ENCODE measurements at regions not wholly inside any gene's neighbourhood (a gene's known extent, or its start where the extent isn't known, plus 50 kb on each side); places are given as distances from the start of the nearest gene placed in this dataset.

- H3K4me3 Mint-ChIP-seq, result no peak overlapping the region
- H3K36me3 Mint-ChIP-seq (ENCODE audit: low read depth), result no peaks in the 10 kb centered on the region
- no peak for DNase-seq (ENCODE audit: low spot score)
- no peaks in the 10 kb centered on the region for H3K9me3 Mint-ChIP-seq
- no peaks in the 10 kb centered on the region for H3K27me3 Mint-ChIP-seq (ENCODE audit: low read depth)
- H3K4me1 Mint-ChIP-seq (ENCODE audit: low read depth), result no peaks in the 10 kb centered on the region
- H3K27ac Mint-ChIP-seq, result no peak overlapping the region
Measured at GRCh38 chr5:164052536-164053093, 547.2 kb downstream of the MAT2B start.

- Mint-ChIP-seq H3K4me3 (no peak overlapping the region), H3K27ac (no peak overlapping the region), H3K36me3 (ENCODE audit: low read depth) (no peaks in the 10 kb centered on the region), H3K27me3 (ENCODE audit: low read depth) (no peaks in the 10 kb centered on the region), H3K4me1 (ENCODE audit: low read depth) (no peaks in the 10 kb centered on the region), H3K9me3 (no peaks in the 10 kb centered on the region)
- no peak for DNase-seq (ENCODE audit: low spot score)
Measured at GRCh38 chr5:164053123-164053522, 547.7 kb downstream of the MAT2B start.

GRCh38 chr5:164054461-164054860 lies 549.0 kb downstream of the MAT2B start:
- no peak for DNase-seq (ENCODE audit: low spot score)
- Mint-ChIP-seq H3K27ac (no peak overlapping the region), H3K9me3 (no peaks in the 10 kb centered on the region), H3K4me1 (ENCODE audit: low read depth) (no peaks in the 10 kb centered on the region), H3K27me3 (ENCODE audit: low read depth) (no peaks in the 10 kb centered on the region), H3K4me3 (no peak overlapping the region), H3K36me3 (ENCODE audit: low read depth) (no peaks in the 10 kb centered on the region)

GRCh38 chr5:164057121-164057520 lies 551.7 kb downstream of the MAT2B start:
- Mint-ChIP-seq H3K27me3 (ENCODE audit: low read depth) (no peaks in the 10 kb centered on the region), H3K4me1 (ENCODE audit: low read depth) (no peaks in the 10 kb centered on the region), H3K4me3 (no peak overlapping the region), H3K27ac (no peak overlapping the region), H3K36me3 (ENCODE audit: low read depth) (no peaks in the 10 kb centered on the region), H3K9me3 (no peaks in the 10 kb centered on the region)
- DNase-seq (ENCODE audit: low spot score), result no peak

GRCh38 chr5:164058621-164059020 lies 553.2 kb downstream of the MAT2B start:
- no peak for DNase-seq (ENCODE audit: low spot score)
- Mint-ChIP-seq H3K36me3 (ENCODE audit: low read depth) (no peaks in the 10 kb centered on the region), H3K9me3 (no peaks in the 10 kb centered on the region), H3K27me3 (ENCODE audit: low read depth) (no peaks in the 10 kb centered on the region), H3K4me1 (ENCODE audit: low read depth) (no peaks in the 10 kb centered on the region), H3K4me3 (no peak overlapping the region), H3K27ac (no peak overlapping the region)

GRCh38 chr5:164059471-164059870 lies 554.1 kb downstream of the MAT2B start:
- Mint-ChIP-seq H3K36me3 (ENCODE audit: low read depth) (no peaks in the 10 kb centered on the region), H3K9me3 (no peaks in the 10 kb centered on the region), H3K4me3 (no peak overlapping the region), H3K27ac (no peak overlapping the region), H3K4me1 (ENCODE audit: low read depth) (no peaks in the 10 kb centered on the region), H3K27me3 (ENCODE audit: low read depth) (no peaks in the 10 kb centered on the region)
- no peak for DNase-seq (ENCODE audit: low spot score)

- H3K9me3 Mint-ChIP-seq, result no peaks in the 10 kb centered on the region
- no peak overlapping the region for H3K4me3 Mint-ChIP-seq
- H3K36me3 Mint-ChIP-seq (ENCODE audit: low read depth), result no peaks in the 10 kb centered on the region
- no peak overlapping the region for H3K27ac Mint-ChIP-seq
- no peaks in the 10 kb centered on the region for H3K4me1 Mint-ChIP-seq (ENCODE audit: low read depth)
- no peak for DNase-seq (ENCODE audit: low spot score)
- H3K27me3 Mint-ChIP-seq (ENCODE audit: low read depth), result no peaks in the 10 kb centered on the region
Measured at GRCh38 chr5:164060786-164061355, 555.5 kb downstream of the MAT2B start.

- no peaks in the 10 kb centered on the region for H3K4me1 Mint-ChIP-seq (ENCODE audit: low read depth)
- no peaks in the 10 kb centered on the region for H3K27me3 Mint-ChIP-seq (ENCODE audit: low read depth)
- no peak overlapping the region for H3K4me3 Mint-ChIP-seq
- H3K9me3 Mint-ChIP-seq, result no peaks in the 10 kb centered on the region
- no peak for DNase-seq (ENCODE audit: low spot score)
- no peaks in the 10 kb centered on the region for H3K36me3 Mint-ChIP-seq (ENCODE audit: low read depth)
- H3K27ac Mint-ChIP-seq, result no peak overlapping the region
Measured at GRCh38 chr5:164062304-164062703, 556.9 kb downstream of the MAT2B start.

GRCh38 chr5:164065266-164065665 lies 559.8 kb downstream of the MAT2B start:
- no peak for DNase-seq (ENCODE audit: low spot score)
- Mint-ChIP-seq H3K4me1 (ENCODE audit: low read depth) (no peaks in the 10 kb centered on the region), H3K9me3 (no peaks in the 10 kb centered on the region), H3K4me3 (no peak overlapping the region), H3K36me3 (ENCODE audit: low read depth) (no peaks in the 10 kb centered on the region), H3K27me3 (ENCODE audit: low read depth) (no peaks in the 10 kb centered on the region), H3K27ac (no peak overlapping the region)

- Mint-ChIP-seq H3K9me3 (no peaks in the 10 kb centered on the region), H3K4me1 (ENCODE audit: low read depth) (no peaks in the 10 kb centered on the region)
- no peak for DNase-seq (ENCODE audit: low spot score)
Measured at GRCh38 chr5:164071671-164072070, 566.3 kb downstream of the MAT2B start.

GRCh38 chr5:164073081-164073480 lies 567.7 kb downstream of the MAT2B start:
- H3K27me3 Mint-ChIP-seq (ENCODE audit: low read depth), result no peaks in the 10 kb centered on the region
- no peaks in the 10 kb centered on the region for H3K9me3 Mint-ChIP-seq
- no peak overlapping the region for H3K4me3 Mint-ChIP-seq
- DNase-seq (ENCODE audit: low spot score), result no peak
- no peaks in the 10 kb centered on the region for H3K4me1 Mint-ChIP-seq (ENCODE audit: low read depth)
- no peaks in the 10 kb centered on the region for H3K36me3 Mint-ChIP-seq (ENCODE audit: low read depth)
- no peak overlapping the region for H3K27ac Mint-ChIP-seq

More at GRCh38 chr5:164071671-164072070, 566.3 kb downstream of the MAT2B start:
- no peaks in the 10 kb centered on the region for H3K36me3 Mint-ChIP-seq (ENCODE audit: low read depth)
- no peak overlapping the region for H3K27ac Mint-ChIP-seq
- H3K27me3 Mint-ChIP-seq (ENCODE audit: low read depth), result no peaks in the 10 kb centered on the region
- no peak overlapping the region for H3K4me3 Mint-ChIP-seq

- Mint-ChIP-seq H3K36me3 (ENCODE audit: low read depth) (no peaks in the 10 kb centered on the region), H3K4me1 (ENCODE audit: low read depth) (no peaks in the 10 kb centered on the region), H3K9me3 (no peaks in the 10 kb centered on the region), H3K4me3 (no peak overlapping the region), H3K27ac (no peak overlapping the region), H3K27me3 (ENCODE audit: low read depth) (no peaks in the 10 kb centered on the region)
- DNase-seq (ENCODE audit: low spot score), result no peak
Measured at GRCh38 chr5:164076556-164076955, 571.1 kb downstream of the MAT2B start.

GRCh38 chr5:164090358-164090757 lies 584.9 kb downstream of the MAT2B start:
- DNase-seq (ENCODE audit: low spot score), result no peak

GRCh38 chr5:164091836-164092235 lies 586.4 kb downstream of the MAT2B start:
- Mint-ChIP-seq H3K4me1 (ENCODE audit: low read depth) (no peaks in the 10 kb centered on the region), H3K4me3 (no peak overlapping the region), H3K27ac (no peak overlapping the region), H3K9me3 (peaks cover 10% of the 10 kb centered on the region), H3K27me3 (ENCODE audit: low read depth) (no peaks in the 10 kb centered on the region), H3K36me3 (ENCODE audit: low read depth) (no peaks in the 10 kb centered on the region)
- no peak for DNase-seq (ENCODE audit: low spot score)

More at GRCh38 chr5:164090358-164090757, 584.9 kb downstream of the MAT2B start:
- no peaks in the 10 kb centered on the region for H3K27me3 Mint-ChIP-seq (ENCODE audit: low read depth)
- H3K27ac Mint-ChIP-seq, result no peak overlapping the region
- H3K9me3 Mint-ChIP-seq, result peaks cover 10% of the 10 kb centered on the region
- no peaks in the 10 kb centered on the region for H3K36me3 Mint-ChIP-seq (ENCODE audit: low read depth)
- no peak overlapping the region for H3K4me3 Mint-ChIP-seq
- no peaks in the 10 kb centered on the region for H3K4me1 Mint-ChIP-seq (ENCODE audit: low read depth)

- DNase-seq (ENCODE audit: low spot score), result no peak
- H3K36me3 Mint-ChIP-seq (ENCODE audit: low read depth), result no peaks in the 10 kb centered on the region
- no peak overlapping the region for H3K27ac Mint-ChIP-seq
Measured at GRCh38 chr5:164094291-164094690, 588.9 kb downstream of the MAT2B start.

More at GRCh38 chr5:164094291-164094690, 588.9 kb downstream of the MAT2B start:
- H3K27me3 Mint-ChIP-seq (ENCODE audit: low read depth), result no peaks in the 10 kb centered on the region
- no peak overlapping the region for H3K4me3 Mint-ChIP-seq
- H3K9me3 Mint-ChIP-seq, result no peaks in the 10 kb centered on the region
- no peaks in the 10 kb centered on the region for H3K4me1 Mint-ChIP-seq (ENCODE audit: low read depth)
